Kidney (tissue), 13 donors: ENCODE measurements at regions not wholly inside any gene's neighbourhood (a gene's known extent, or its start where the extent isn't known, plus 50 kb on each side); places are given as distances from the start of the nearest gene placed in this dataset.

Experiments used
- DNase-seq, 5 donors: peaks; one replicate each; pipeline ENCODE4 v3.0.0-alpha.2; 2013 to 2020
- FAIRE-seq: peaks from 2 replicates; lab custom pipeline; 2012; peaks lifted over from hg19 to GRCh38; lab: Jason Lieb, UNC
- H3K27ac ChIP-seq, 2 donors: one replicate each; pipeline ENCODE4 v1.7.0; 2013; ENCODE audit warnings: low read depth in 2 of 2, low read length in 2 of 2, inconsistent platforms in 1 of 2
- H3K27me3 ChIP-seq: one replicate; pipeline ENCODE4 v1.7.1; 2013; ENCODE audit warnings: low read length, inconsistent platforms; ENCODE audit not compliant: control insufficient read depth, insufficient read depth
- H3K36me3 ChIP-seq, 3 donors: one replicate each; pipeline versions ENCODE4 v1.7.0 to v1.7.1; 2013; ENCODE audit warnings: low read length in 3 of 3, control low read depth in 1 of 3, inconsistent platforms in 1 of 3; ENCODE audit not compliant: insufficient read depth in 3 of 3, control insufficient read depth in 2 of 3
- H3K4me1 ChIP-seq, 3 donors: one replicate each; pipeline versions ENCODE4 v1.7.0 to v1.7.1; 2013; ENCODE audit warnings: low read length in 3 of 3, inconsistent platforms in 1 of 3, low read depth in 1 of 3; ENCODE audit not compliant: control insufficient read depth in 2 of 3, insufficient read depth in 2 of 3
- H3K4me3 ChIP-seq, 3 donors: one replicate each; pipeline versions ENCODE4 v1.7.0 to v1.8.1; 2013; ENCODE audit warnings: low read length in 3 of 3, control low read depth in 1 of 3, inconsistent platforms in 1 of 3
- H3K9ac ChIP-seq, 3 donors: one replicate each; pipeline versions ENCODE4 v1.7.0 to v1.7.1; 2013; ENCODE audit warnings: low read length in 3 of 3, control low read depth in 1 of 3, inconsistent platforms in 1 of 3
- H3K9me3 ChIP-seq, 3 donors: one replicate each; pipeline versions ENCODE4 v1.7.0 to v1.7.1; 2013; ENCODE audit warnings: low read length in 3 of 3, control low read depth in 1 of 3, inconsistent platforms in 1 of 3; ENCODE audit not compliant: control insufficient read depth in 2 of 3, insufficient read depth in 1 of 3
- intact Hi-C: fragments of 100-400 bp; cut with DNase I; formaldehyde crosslinking; loops from one replicate; pipeline ENCODE4 v1.11.1; 2022
- TF ChIP-seq, protein P1 (sequence below): IDR thresholded peaks from 3 replicates; pipeline ENCODE4 v1.5.1; 2012; ENCODE audit warnings: mild to moderate bottlenecking, moderate library complexity, borderline replicate concordance; ENCODE audit not compliant: insufficient read depth; ENCODE audit errors: extremely low read depth
- donor health status: control.
- donor health status: control.
- donor health status: control.
- donor health status: control.
- donor health status: control.
- donor health status: DM: yes; HTN: yes; CAD: no.
- donor health status: Normal renal cell carcinoma (clear cell type).

GRCh38 chr5:14944996-14945395 is 73.4 kb upstream of the ANKH start:
- no peak overlapping the region for H3K27ac ChIP-seq
- DNase-seq = no peak
- H3K9me3 ChIP-seq = no peaks in the 10 kb centered on the region
- TF ChIP-seq, protein P1, sequence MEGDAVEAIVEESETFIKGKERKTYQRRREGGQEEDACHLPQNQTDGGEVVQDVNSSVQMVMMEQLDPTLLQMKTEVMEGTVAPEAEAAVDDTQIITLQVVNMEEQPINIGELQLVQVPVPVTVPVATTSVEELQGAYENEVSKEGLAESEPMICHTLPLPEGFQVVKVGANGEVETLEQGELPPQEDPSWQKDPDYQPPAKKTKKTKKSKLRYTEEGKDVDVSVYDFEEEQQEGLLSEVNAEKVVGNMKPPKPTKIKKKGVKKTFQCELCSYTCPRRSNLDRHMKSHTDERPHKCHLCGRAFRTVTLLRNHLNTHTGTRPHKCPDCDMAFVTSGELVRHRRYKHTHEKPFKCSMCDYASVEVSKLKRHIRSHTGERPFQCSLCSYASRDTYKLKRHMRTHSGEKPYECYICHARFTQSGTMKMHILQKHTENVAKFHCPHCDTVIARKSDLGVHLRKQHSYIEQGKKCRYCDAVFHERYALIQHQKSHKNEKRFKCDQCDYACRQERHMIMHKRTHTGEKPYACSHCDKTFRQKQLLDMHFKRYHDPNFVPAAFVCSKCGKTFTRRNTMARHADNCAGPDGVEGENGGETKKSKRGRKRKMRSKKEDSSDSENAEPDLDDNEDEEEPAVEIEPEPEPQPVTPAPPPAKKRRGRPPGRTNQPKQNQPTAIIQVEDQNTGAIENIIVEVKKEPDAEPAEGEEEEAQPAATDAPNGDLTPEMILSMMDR = no peak
- no peak overlapping the region for H3K4me3 ChIP-seq
- no peaks in the 10 kb centered on the region for H3K36me3 ChIP-seq
- intact Hi-C loops = no loop called here
- FAIRE-seq = no peak
- peaks cover 0 to 2% (median 0%) of the 10 kb centered on the region in 3 donors for H3K4me1 ChIP-seq
- H3K9ac ChIP-seq = no peak overlapping the region
- no peaks in the 10 kb centered on the region for H3K27me3 ChIP-seq

GRCh38 chr5:14944350-14944739 is 72.8 kb upstream of the ANKH start:
- Histone ChIP-seq H3K4me1 (peaks cover 0 to 2% (median 0%) of the 10 kb centered on the region in 3 donors), H3K36me3 (no peaks in the 10 kb centered on the region), H3K27ac (no peak overlapping the region), H3K27me3 (no peaks in the 10 kb centered on the region), H3K9me3 (no peaks in the 10 kb centered on the region), H3K9ac (no peak overlapping the region), H3K4me3 (no peak overlapping the region)
- no peak for DNase-seq
- intact Hi-C loops = no loop called here
- no peak for FAIRE-seq
- TF ChIP-seq, protein P1 = no peak

DNA sequence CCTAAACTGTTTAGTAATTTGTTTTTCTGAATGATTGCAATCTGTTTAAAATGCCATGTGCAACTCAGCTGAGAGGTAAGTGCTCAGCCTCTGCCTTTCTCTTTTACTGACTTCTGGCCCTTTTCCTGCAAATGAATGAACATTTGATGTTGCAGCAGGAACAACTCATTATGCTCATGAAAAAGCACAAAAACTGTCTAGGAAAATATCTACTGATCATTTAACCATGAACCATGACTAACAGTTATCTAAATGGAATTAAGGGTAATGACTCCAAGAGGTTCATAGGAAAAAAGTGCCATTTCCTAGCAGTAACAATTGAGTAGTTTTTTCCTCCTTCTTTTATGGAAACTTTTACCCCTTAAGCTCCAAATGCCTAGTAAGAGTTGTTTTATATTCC is 70.6 kb upstream of the ANKH start:
- Histone ChIP-seq H3K4me3 (no peak overlapping the region), H3K27me3 (no peaks in the 10 kb centered on the region), H3K9ac (no peak overlapping the region), H3K27ac (no peak overlapping the region), H3K4me1 (peaks cover 0 to 2% (median 0%) of the 10 kb centered on the region in 3 donors), H3K9me3 (no peaks in the 10 kb centered on the region), H3K36me3 (no peaks in the 10 kb centered on the region)
- TF ChIP-seq, protein P1 = no peak
- FAIRE-seq (no peak), DNase-seq (no peak)
- intact Hi-C loops = no loop called here

DNA sequence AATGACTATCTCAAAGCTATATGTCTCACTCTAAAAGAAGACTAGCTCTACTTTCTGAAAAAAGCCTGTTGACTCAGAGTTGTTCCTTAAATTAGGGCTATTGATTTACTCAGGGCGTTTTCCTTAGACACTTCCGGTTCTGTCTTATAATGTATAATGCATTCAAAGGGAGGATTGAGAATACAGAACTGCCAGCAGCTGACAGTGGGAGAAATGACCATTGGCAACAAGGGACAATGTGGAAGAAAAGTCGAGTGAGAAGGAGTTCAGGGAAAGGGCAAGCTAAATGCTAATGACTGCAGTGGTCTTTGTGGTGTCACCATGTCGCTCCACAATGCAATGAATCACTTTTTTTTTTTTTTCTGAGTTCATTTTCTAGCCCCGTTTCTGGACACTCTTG is 65.7 kb upstream of the ANKH start:
- peak in 1 of 5 donors; percentile 49 for DNase-seq
- H3K4me3 ChIP-seq = no peak overlapping the region
- no peak for FAIRE-seq
- H3K36me3 ChIP-seq = no peaks in the 10 kb centered on the region
- TF ChIP-seq, protein P1 = no peak
- H3K27me3 ChIP-seq = no peaks in the 10 kb centered on the region
- H3K9ac ChIP-seq = no peak overlapping the region
- H3K27ac ChIP-seq = no peak overlapping the region
- no peaks in the 10 kb centered on the region for H3K9me3 ChIP-seq
- H3K4me1 ChIP-seq = no peaks in the 10 kb centered on the region
- intact Hi-C loops = no loop called here
